Kidney tubule cell (primary cell): ENCODE measurements at regions not wholly inside any gene's neighbourhood (a gene's known extent, or its start where the extent isn't known, plus 50 kb on each side); places are given as distances from the start of the nearest gene placed in this dataset.

ENCODE experiments used
- DNase-seq: peaks from one replicate; pipeline ENCODE4 v3.0.0-alpha.2; 2018; ENCODE audit warnings: low spot score

GRCh38 chr12:89960011-89960507 lies 251.4 kb upstream of the ATP2B1 start:
- DNase-seq = peak; percentile 94

DNA sequence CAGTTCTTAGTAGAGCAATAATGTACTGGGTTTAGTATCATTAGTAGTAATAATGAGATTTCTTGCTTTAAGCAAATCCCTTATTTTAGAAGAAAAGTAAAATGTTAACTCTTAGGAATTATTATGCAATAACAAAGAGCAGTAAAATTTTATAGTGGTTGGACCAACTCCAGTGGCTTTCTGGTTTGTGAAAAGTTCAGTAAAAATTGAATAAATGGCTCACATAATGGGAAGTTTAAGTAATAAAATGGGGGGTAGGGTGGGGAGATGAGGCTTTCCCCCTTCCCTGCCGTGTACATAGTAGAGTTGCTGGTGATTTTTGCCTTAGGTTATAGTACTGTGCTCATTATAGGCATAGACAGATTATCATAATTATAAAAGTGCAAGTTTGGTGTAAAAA lies 250.5 kb upstream of the ATP2B1 start:
- no peak for DNase-seq

GRCh38 chr12:89954259-89954658 lies 245.6 kb upstream of the ATP2B1 start:
- DNase-seq = no peak

GRCh38 chr12:89951694-89952060 lies 243.0 kb upstream of the ATP2B1 start:
- peak; percentile 29 for DNase-seq

GRCh38 chr12:89951050-89951693 lies 242.5 kb upstream of the ATP2B1 start:
- peak; percentile 82 for DNase-seq

- DNase-seq = no peak
Measured at GRCh38 chr12:89950421-89950820, 241.8 kb upstream of the ATP2B1 start.

DNA sequence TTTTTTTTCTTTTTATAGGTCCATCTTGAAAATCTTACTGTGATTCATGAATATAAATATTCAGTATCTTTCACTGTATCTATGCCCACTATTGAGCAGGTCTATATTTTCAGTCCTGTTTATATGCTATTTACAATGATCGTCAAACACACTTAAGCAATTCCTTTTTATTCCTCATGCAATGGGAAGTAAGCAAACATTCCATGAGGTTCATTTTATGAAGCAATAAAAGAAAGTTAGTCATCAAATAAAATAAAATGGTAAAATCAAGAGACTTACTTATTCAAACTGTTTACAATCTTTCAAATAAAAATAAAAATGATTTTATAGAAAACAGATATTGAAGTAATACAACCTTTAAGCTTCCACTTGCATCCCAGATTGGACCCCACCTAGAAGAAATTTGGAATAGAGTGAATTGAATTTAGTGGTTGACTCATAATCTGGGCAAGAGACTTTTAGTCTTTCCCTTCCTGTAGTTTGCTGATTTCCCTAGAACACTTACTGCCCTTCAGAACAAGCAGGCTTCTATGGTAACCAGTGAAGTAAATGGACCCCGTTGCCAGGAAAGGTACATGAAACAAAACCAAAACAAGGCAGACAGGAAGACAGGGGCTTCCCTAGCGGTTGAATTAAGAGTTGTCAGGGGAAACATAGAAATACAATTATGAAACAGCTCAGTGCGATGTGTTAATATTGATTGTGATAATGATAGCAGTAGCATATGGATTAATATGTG lies 241.0 kb upstream of the ATP2B1 start:
- peak; percentile 65 for DNase-seq

- no peak for DNase-seq
Measured at GRCh38 chr12:89948271-89949175, 239.9 kb upstream of the ATP2B1 start.

GRCh38 chr12:89947437-89948270 lies 239.0 kb upstream of the ATP2B1 start:
- peak; percentile 84 for DNase-seq

GRCh38 chr12:89946518-89947135 lies 238.0 kb upstream of the ATP2B1 start:
- no peak for DNase-seq

DNA sequence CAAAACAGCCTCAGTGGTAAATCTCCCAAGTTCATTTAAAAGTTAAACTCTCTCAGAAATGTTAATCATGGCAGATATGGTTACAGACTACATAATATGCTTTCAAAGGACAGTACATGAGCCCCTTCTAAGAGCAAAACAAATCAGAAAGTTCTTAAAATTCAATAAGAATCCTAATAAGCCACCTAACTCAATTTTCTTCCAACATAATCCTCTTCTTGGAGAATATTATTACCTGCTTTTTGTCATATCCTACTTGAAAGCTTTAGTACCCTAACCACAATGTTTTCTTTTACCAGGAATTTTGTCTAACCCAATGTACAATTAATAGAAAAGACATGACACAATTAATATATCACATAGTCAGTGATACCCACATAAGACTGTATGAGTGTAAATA lies 236.5 kb upstream of the ATP2B1 start:
- no peak for DNase-seq

DNA sequence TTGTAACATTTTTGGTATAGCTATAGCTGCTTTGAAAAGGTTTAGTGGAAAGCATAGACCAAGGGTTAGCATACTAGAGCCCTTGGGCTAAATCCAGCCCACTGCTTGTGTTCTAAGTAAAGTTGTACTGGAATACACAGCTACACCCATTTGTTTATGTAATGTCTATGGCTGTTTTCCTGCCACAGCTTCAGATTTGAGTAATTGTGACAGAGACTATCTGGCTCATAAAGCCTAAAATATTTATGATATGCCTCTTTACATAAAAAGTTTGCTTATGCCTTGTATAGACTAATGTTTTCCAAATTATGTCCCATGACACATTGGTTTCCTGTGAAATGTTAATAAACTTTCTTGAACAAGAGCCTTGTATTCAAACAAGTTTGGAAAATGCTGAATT lies 234.8 kb upstream of the ATP2B1 start:
- DNase-seq = no peak

- DNase-seq = no peak
Measured at GRCh38 chr12:89941436-89941835, 232.8 kb upstream of the ATP2B1 start.

GRCh38 chr12:89939522-89940215 lies 231.0 kb upstream of the ATP2B1 start:
- DNase-seq = peak; percentile 47

- no peak for DNase-seq
Measured at GRCh38 chr12:89936631-89937030, 228.0 kb upstream of the ATP2B1 start.

- DNase-seq = no peak
Measured at GRCh38 chr12:89935850-89936249, 227.2 kb upstream of the ATP2B1 start.

DNA sequence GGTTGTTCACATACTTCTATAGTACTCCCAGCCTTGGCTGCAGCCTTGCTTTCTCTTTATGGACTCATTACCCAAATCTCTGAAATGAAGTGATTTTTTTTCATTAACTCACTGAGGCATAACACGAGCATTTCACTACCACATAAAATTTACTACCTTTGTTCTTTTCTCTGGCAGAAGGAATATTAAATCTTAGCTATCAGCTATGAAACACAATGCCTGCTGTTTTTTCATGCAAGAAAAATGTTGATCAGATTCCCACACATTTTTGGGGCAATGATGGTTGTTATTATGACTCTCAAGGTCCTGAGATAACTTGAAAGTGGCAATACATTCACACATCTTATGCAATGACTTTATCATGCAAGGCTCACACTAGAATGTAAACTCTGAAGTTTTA lies 225.3 kb upstream of the ATP2B1 start:
- no peak for DNase-seq

DNA sequence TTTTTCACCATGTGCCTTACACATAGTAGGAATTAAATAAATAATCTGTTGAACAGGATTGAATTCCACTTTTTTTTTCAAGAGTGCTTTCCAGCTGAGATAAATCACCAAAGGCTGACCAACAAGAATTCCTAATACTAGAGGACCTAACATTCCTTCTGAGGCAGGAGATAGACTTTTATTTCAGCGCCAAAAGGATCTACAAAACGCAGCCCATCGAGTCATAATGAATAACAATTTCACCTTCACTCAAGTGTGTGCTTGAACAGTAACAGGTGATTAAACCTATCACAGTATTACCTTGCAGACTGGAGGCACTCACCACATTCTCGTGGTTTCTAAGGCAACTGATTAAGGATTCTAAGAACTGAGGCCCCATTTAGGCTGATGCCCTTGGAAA lies 224.3 kb upstream of the ATP2B1 start:
- peak; percentile 33 for DNase-seq

DNA sequence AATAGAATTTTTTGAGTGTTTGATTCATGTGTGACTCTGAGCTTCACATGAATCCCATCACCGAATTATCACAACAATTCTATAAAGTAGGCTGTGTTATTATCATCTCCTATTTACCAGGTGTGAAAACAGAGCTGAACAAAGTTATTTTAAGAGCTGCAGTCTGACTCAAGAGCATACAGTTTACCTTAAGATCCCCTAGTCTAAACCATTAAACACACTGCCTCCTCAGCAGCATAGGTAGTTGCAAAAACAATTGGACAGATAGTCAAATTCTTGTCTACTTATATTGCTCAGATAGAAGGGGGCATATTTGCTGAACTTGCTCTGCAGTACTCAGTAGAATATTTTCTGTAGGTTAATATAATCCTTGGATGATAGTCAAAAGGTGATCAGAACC lies 219.8 kb upstream of the ATP2B1 start:
- DNase-seq = no peak

- no peak for DNase-seq
Measured at GRCh38 chr12:89927226-89927698, 218.6 kb upstream of the ATP2B1 start.

DNA sequence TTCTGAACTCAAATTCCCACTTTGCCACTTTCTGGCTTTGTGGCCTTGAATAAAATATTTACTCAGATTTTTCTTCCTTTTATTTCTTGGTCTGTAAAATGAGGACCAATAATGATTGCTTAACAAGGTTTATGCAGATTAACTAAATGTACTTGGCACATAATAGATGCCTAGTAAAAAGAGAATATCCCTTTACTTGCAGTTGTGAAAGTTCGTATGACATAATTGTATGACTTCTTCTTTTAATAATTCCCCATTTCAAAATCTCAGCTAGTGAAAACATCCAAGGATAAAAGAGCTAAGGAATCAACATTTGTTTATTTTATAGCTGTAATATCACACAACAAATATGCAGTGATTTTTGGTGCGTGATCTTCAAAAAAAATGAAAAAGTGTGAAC lies 215.6 kb upstream of the ATP2B1 start:
- DNase-seq = no peak
